HepG2 (cell line): ENCODE measurements at regions not wholly inside any gene's neighbourhood (a gene's known extent, or its start where the extent isn't known, plus 50 kb on each side); places are given as distances from the start of the nearest gene placed in this dataset.

Experiments used
- HNF4A ChIP-seq: sonication (generic); formaldehyde crosslinking; IDR thresholded peaks from 2 replicates; pipeline ENCODE4 v1.4.0; 2020; ENCODE audit warnings: missing genetic modification reagents
- MBD4 ChIP-seq: IDR thresholded peaks from 2 replicates; pipeline ENCODE4 v1.6.1; 2012; ENCODE audit warnings: low read length, inconsistent platforms, borderline replicate concordance
- MBNL3 ChIP-seq: fragments of 250-450 bp; sonication (Bioruptor Pico); conservative IDR thresholded peaks from 2 replicates; pipeline ENCODE4 v1.8.0; 2022; ENCODE audit warnings: mild to moderate bottlenecking, inconsistent platforms
- MEF2D ChIP-seq: sonication (generic); formaldehyde crosslinking; IDR thresholded peaks from 2 replicates; pipeline ENCODE4 v1.5.1; 2020; ENCODE audit warnings: mild to moderate bottlenecking, missing genetic modification reagents
- MEIS1 ChIP-seq: sonication (generic); formaldehyde crosslinking; IDR thresholded peaks from 2 replicates; pipeline ENCODE4 v1.9.0; 2021; ENCODE audit warnings: mild to moderate bottlenecking, missing genetic modification reagents, moderate library complexity, borderline replicate concordance
- NFE2L1 ChIP-seq: sonication (generic); formaldehyde crosslinking; IDR thresholded peaks from 2 replicates; pipeline ENCODE4 v1.4.0; 2020; ENCODE audit warnings: missing genetic modification reagents, mild to moderate bottlenecking, borderline replicate concordance
- SSRP1 ChIP-seq: IDR thresholded peaks from 2 replicates; pipeline ENCODE4 v1.6.1; 2016; ENCODE audit warnings: control low read depth
- STAT5B ChIP-seq: sonication (generic); formaldehyde crosslinking; IDR thresholded peaks from 2 replicates; pipeline ENCODE4 v1.4.0; 2020; ENCODE audit warnings: missing genetic modification reagents
- TARDBP ChIP-seq: sonication (generic); formaldehyde crosslinking; IDR thresholded peaks from 2 replicates; pipeline ENCODE4 v1.8.0; 2022; ENCODE audit warnings: mild to moderate bottlenecking, missing genetic modification reagents
- THAP9 ChIP-seq: sonication (generic); formaldehyde crosslinking; IDR thresholded peaks from 2 replicates; pipeline ENCODE4; 2020; ENCODE audit warnings: missing genetic modification reagents, mild to moderate bottlenecking, borderline replicate concordance
- TIGD3 ChIP-seq: sonication (generic); formaldehyde crosslinking; IDR thresholded peaks from 2 replicates; pipeline ENCODE4 v1.5.1; 2020; ENCODE audit warnings: mild to moderate bottlenecking, missing genetic modification reagents, borderline replicate concordance
- TP53 ChIP-seq: sonication (generic); formaldehyde crosslinking; conservative IDR thresholded peaks from 2 replicates; pipeline ENCODE4 v1.4.0; 2020; ENCODE audit warnings: missing genetic modification reagents
- TSC22D2 ChIP-seq: sonication (generic); formaldehyde crosslinking; IDR thresholded peaks from 2 replicates; pipeline ENCODE4 v1.5.1; 2020; ENCODE audit warnings: missing genetic modification reagents, mild to moderate bottlenecking, borderline replicate concordance
- ZBTB37 ChIP-seq: sonication (generic); formaldehyde crosslinking; IDR thresholded peaks from 2 replicates; pipeline ENCODE4 v1.4.0; 2020; ENCODE audit warnings: mild to moderate bottlenecking, missing genetic modification reagents
- ZFAT ChIP-seq: sonication (generic); formaldehyde crosslinking; conservative IDR thresholded peaks from 2 replicates; pipeline ENCODE4 v1.8.1; 2023; ENCODE audit warnings: missing genetic modification reagents, inconsistent platforms
- ZFP36L1 ChIP-seq: sonication (generic); formaldehyde crosslinking; IDR thresholded peaks from 2 replicates; pipeline ENCODE4 v1.8.0; 2022; ENCODE audit warnings: mild to moderate bottlenecking, missing genetic modification reagents, moderate library complexity
- ZNF501 ChIP-seq: sonication (generic); formaldehyde crosslinking; IDR thresholded peaks from 2 replicates; pipeline ENCODE4 v1.5.1; 2020; ENCODE audit warnings: mild to moderate bottlenecking, moderate library complexity, missing genetic modification reagents
- ZNF580 ChIP-seq: IDR thresholded peaks from 2 replicates; pipeline ENCODE4 v1.6.1; 2016; ENCODE audit warnings: low read depth, borderline replicate concordance
- ZNF609 ChIP-seq: sonication (generic); formaldehyde crosslinking; IDR thresholded peaks from 2 replicates; pipeline ENCODE4 v1.4.0; 2020; ENCODE audit warnings: mild to moderate bottlenecking, missing genetic modification reagents, borderline replicate concordance
- ZSCAN25 ChIP-seq: sonication (generic); formaldehyde crosslinking; IDR thresholded peaks from 2 replicates; pipeline ENCODE4 v1.8.0; 2022; ENCODE audit warnings: mild to moderate bottlenecking, missing genetic modification reagents

- TF ChIP-seq ZNF609 (CRISPR knock-in tag) = no peak
- TF ChIP-seq MBD4 = no peak
- TF ChIP-seq ZNF580 (CRISPR knock-in tag) = 0 out of 2 replicates have a peak, but pooled peaks have one; percentile 78
- no peak for TF ChIP-seq THAP9 (CRISPR knock-in tag)
- TF ChIP-seq HNF4A (CRISPR knock-in tag) = no peak
- no peak for TF ChIP-seq MBNL3 (CRISPR knock-in tag)
- TF ChIP-seq SSRP1 = no peak
- TF ChIP-seq ZBTB37 (CRISPR knock-in tag) = no peak
- no peak for TF ChIP-seq MEIS1 (CRISPR knock-in tag)
- TF ChIP-seq NFE2L1 = no peak
- no peak for TF ChIP-seq STAT5B
- TF ChIP-seq ZFAT (CRISPR knock-in tag) = no peak
- no peak for TF ChIP-seq TARDBP
- TF ChIP-seq MEF2D (CRISPR knock-in tag) = 0 out of 2 replicates have a peak, but pooled peaks have one; percentile 20
- TF ChIP-seq TSC22D2 = peak; percentile 83; the same call in 1 of the 2 replicates
- TF ChIP-seq TIGD3 = no peak
- peak; percentile 62; the same call in 1 of the 2 replicates for TF ChIP-seq ZNF501 (CRISPR knock-in tag)
- no peak for TF ChIP-seq ZSCAN25 (CRISPR knock-in tag)
- no peak; the same call in 1 of the 2 replicates for TF ChIP-seq TP53
- TF ChIP-seq ZFP36L1 (CRISPR knock-in tag) = no peak
Observed at GRCh38 chr5:38193015-38193581, 65.3 kb upstream of the EGFLAM start (continued).
